Sigmoid colon (tissue), 6 donors: ENCODE measurements at regions not wholly inside any gene's neighbourhood (a gene's known extent, or its start where the extent isn't known, plus 50 kb on each side); places are given as distances from the start of the nearest gene placed in this dataset.

Source experiments
- DNase-seq: peaks from one replicate; pipeline ENCODE4 v3.0.0-alpha.2; 2019
- H3K27ac ChIP-seq, 4 donors: fragments of 200-600 bp; sonication (generic); one replicate each; pipeline ENCODE4 v1.5.1; 2016 to 2019; ENCODE audit warnings: mild to moderate bottlenecking in 1 of 4
- H3K27me3 ChIP-seq, 3 donors: fragments of 200-600 bp; sonication (generic); one replicate each; pipeline ENCODE4 v1.5.1; 2019; ENCODE audit warnings: mild to moderate bottlenecking in 1 of 3
- H3K36me3 ChIP-seq, 4 donors: fragments of 200-600 bp; sonication (generic); one replicate each; pipeline ENCODE4 v1.5.1; 2016 to 2019
- H3K4me1 ChIP-seq, 4 donors: fragments of 200-600 bp; sonication (generic); one replicate each; pipeline ENCODE4 v1.5.1; 2017 to 2019
- H3K4me3 ChIP-seq, 4 donors: fragments of 200-600 bp; sonication (generic); one replicate each; pipeline ENCODE4 v1.5.1; 2017 to 2019; ENCODE audit warnings: mild to moderate bottlenecking in 2 of 4, moderate library complexity in 1 of 4
- H3K9me3 ChIP-seq, 4 donors: fragments of 200-600 bp in 3 of 4; sonication (generic) in 3 of 4; one replicate each; pipeline versions ENCODE4 v1.5.1 to v1.6.1; 2013 to 2019
- EP300 ChIP-seq, 4 donors: sonication (generic); formaldehyde crosslinking; IDR thresholded peaks; one replicate each; pipeline ENCODE4 v1.6.1; 2017; ENCODE audit warnings: antibody characterized with exemption in 4 of 4
- POLR2A ChIP-seq, 2 donors: fragments of 450-650 bp; IDR thresholded peaks; one replicate each; pipeline ENCODE4 v1.6.1; 2016; ENCODE audit warnings: antibody characterized with exemption in 2 of 2, mild to moderate bottlenecking in 2 of 2, moderate library complexity in 2 of 2
- POLR2AphosphoS5 ChIP-seq, 4 donors: sonication (generic); formaldehyde crosslinking; IDR thresholded peaks; one replicate each; pipeline ENCODE4 v1.6.1; 2017; ENCODE audit warnings: antibody characterized with exemption in 4 of 4
- WGBS, 2 donors: extraction: QIAGEN DNeasy Blood & Tissue Kit; methylation state at CpG; one replicate each; pipeline ENCODE4 v1.1.7; 2013; 5-methylcytosine and 5-hydroxymethylcytosine counted together
- intact Hi-C: fragments of 100-400 bp; cut with DNase I; formaldehyde crosslinking; loops from one replicate; pipeline ENCODE4 v1.15.1; 2023
- TF ChIP-seq, protein P1 (sequence below), 4 experiments: fragments of 450-650 bp in 3 of 4; fragments of 200-600 bp in 1 of 4; IDR thresholded peaks; one replicate each; pipeline ENCODE4 v1.5.1; 2016 to 2019; ENCODE audit warnings: antibody characterized with exemption in 4 of 4, mild to moderate bottlenecking in 3 of 4, moderate library complexity in 2 of 4
- donor health status: healthy with polysubstance abuse.
- donor health status: healthy.

DNA sequence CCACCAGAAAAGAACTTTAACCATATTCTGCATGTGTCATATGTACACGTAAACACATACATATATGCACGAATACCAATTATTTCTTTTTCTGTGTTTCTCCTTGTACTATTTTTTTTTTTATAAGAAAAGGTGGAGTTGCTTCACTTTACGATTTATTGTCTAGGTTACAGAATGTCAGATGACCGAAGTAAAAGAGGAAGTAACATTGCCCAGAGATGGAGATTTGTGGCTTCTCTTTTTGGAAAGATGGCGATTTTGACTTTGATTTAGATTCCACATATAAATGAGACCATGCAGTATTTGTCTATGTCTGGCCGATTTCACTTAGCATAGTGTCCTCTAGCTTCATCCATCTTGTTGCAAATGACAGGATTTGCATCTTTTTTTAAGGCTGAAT, 293.1 kb downstream of the SV2B start:
- no peak for DNase-seq
- no peaks in the 10 kb centered on the region for H3K36me3 ChIP-seq
- no peak overlapping the region for H3K27ac ChIP-seq
- intact Hi-C loops: no loop called here
- no peaks in the 10 kb centered on the region for H3K4me1 ChIP-seq
- TF ChIP-seq POLR2A (IDR thresholded peaks at IDR 0.05) (no peak), POLR2AphosphoS5 (IDR thresholded peaks at IDR 0.05) (no peak), EP300 (IDR thresholded peaks at IDR 0.05) (no peak)
- TF ChIP-seq, protein P1, sequence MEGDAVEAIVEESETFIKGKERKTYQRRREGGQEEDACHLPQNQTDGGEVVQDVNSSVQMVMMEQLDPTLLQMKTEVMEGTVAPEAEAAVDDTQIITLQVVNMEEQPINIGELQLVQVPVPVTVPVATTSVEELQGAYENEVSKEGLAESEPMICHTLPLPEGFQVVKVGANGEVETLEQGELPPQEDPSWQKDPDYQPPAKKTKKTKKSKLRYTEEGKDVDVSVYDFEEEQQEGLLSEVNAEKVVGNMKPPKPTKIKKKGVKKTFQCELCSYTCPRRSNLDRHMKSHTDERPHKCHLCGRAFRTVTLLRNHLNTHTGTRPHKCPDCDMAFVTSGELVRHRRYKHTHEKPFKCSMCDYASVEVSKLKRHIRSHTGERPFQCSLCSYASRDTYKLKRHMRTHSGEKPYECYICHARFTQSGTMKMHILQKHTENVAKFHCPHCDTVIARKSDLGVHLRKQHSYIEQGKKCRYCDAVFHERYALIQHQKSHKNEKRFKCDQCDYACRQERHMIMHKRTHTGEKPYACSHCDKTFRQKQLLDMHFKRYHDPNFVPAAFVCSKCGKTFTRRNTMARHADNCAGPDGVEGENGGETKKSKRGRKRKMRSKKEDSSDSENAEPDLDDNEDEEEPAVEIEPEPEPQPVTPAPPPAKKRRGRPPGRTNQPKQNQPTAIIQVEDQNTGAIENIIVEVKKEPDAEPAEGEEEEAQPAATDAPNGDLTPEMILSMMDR (IDR thresholded peaks at IDR 0.05): no peak
- H3K4me3 ChIP-seq: no peak overlapping the region
- WGBS, 2 donors: 56 to 75% methylated on average over 6 of the region's 6 CpGs
- H3K27me3 ChIP-seq: no peaks in the 10 kb centered on the region
- H3K9me3 ChIP-seq: peaks cover 0 to 3% (median 0%) of the 10 kb centered on the region in 4 donors

GRCh38 chr15:91400481-91400880, 300.4 kb downstream of the SV2B start:
- Histone ChIP-seq H3K27ac (no peak overlapping the region), H3K4me3 (no peak overlapping the region), H3K4me1 (no peaks in the 10 kb centered on the region), H3K27me3 (no peaks in the 10 kb centered on the region), H3K9me3 (no peaks in the 10 kb centered on the region), H3K36me3 (no peaks in the 10 kb centered on the region)
- 80 to 86% methylated on average over 1 of the region's 1 CpG for WGBS, 2 donors
- TF ChIP-seq, protein P1 (IDR thresholded peaks at IDR 0.05): no peak
- TF ChIP-seq POLR2A (IDR thresholded peaks at IDR 0.05): no peak
- no peak for TF ChIP-seq POLR2AphosphoS5 (IDR thresholded peaks at IDR 0.05)
- no peak for TF ChIP-seq EP300 (IDR thresholded peaks at IDR 0.05)
- intact Hi-C loops: no loop called here
- DNase-seq: no peak

DNA sequence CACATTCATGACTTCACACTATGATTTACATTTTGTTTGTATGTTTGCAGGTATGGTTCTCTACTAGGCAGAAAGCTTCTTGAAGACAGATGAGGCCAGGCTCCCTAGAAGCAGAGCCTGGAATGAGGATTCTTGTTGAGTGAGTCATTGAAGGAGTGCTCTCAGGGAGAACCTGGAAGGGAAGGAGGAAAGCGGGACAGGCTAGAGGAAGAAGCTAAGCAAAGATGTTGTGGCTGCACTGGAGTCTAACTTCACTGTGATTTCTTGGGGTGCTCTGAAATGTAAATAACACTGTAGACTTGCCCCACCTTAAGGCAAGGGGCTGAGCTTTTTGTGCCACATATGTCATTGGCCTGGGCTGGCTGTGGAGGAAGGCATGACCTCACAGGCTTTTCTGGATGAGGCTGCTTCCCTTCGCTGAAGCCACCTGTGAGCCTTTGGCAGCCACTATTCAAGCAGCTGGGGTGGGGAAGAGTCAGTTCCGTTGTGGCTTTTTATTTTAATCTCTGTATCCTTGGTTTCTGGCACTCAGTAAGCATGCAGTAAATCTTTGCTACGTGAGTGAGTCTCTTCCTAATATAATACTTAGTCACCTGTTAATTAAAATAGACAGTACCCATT, 307.3 kb downstream of the SV2B start:
- TF ChIP-seq POLR2AphosphoS5 (IDR thresholded peaks at IDR 0.05) (no peak), POLR2A (IDR thresholded peaks at IDR 0.05) (no peak), EP300 (IDR thresholded peaks at IDR 0.05) (no peak)
- TF ChIP-seq, protein P1 (IDR thresholded peaks at IDR 0.05): no peak
- H3K9me3 ChIP-seq: no peaks in the 10 kb centered on the region
- 38 to 57% methylated on average over 4 of the region's 4 CpGs for WGBS, 2 donors
- peaks cover 0 to 8% (median 0%) of the 10 kb centered on the region in 4 donors for H3K4me1 ChIP-seq
- H3K36me3 ChIP-seq: no peaks in the 10 kb centered on the region
- intact Hi-C loops: no loop called here
- no peak overlapping the region for H3K27ac ChIP-seq
- DNase-seq: no peak
- H3K4me3 ChIP-seq: no peak overlapping the region
- H3K27me3 ChIP-seq: no peaks in the 10 kb centered on the region

DNA sequence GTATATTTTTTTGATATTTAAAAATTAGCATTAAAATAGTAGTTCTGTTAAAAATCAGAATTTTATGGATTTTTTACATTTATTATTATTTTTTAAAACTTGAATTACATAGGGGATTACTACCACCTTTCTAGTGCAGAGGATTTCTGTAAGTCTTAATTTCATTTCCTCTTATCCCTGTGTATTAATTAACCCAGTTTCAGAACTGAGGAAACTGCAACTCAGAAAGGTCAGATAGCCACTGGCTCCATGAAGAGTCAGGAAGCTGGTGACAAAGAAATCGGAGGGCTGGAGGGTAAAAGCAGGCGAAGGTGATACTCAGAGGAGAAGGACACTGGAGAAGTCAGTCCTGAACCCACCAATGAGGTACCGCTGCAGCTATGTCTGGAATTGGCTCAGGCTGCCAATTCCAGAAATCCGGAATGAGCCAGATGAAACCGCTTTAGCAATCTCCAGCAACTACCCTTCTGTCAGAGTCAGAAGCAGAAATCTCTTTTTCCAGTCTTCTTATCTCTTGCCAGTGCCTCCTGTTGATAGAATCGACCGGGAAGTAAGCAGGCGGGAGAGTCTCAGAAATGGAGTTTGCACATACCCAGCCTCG, 308.5 kb downstream of the SV2B start:
- DNase-seq: no peak
- Histone ChIP-seq H3K27ac (no peak overlapping the region), H3K4me1 (peaks cover 0 to 8% (median 0%) of the 10 kb centered on the region in 4 donors), H3K27me3 (no peaks in the 10 kb centered on the region), H3K4me3 (no peak overlapping the region), H3K9me3 (no peaks in the 10 kb centered on the region), H3K36me3 (no peaks in the 10 kb centered on the region)
- intact Hi-C loops: no loop called here
- TF ChIP-seq POLR2A (IDR thresholded peaks at IDR 0.05): no peak
- TF ChIP-seq, protein P1 (IDR thresholded peaks at IDR 0.05): no peak
- no peak for TF ChIP-seq POLR2AphosphoS5 (IDR thresholded peaks at IDR 0.05)
- no peak for TF ChIP-seq EP300 (IDR thresholded peaks at IDR 0.05)
- 18 to 53% methylated on average over 9 of the region's 9 CpGs for WGBS, 2 donors
